Fibroblast of mammary gland (primary cell): ENCODE measurements at regions not wholly inside any gene's neighbourhood (a gene's known extent, or its start where the extent isn't known, plus 50 kb on each side); places are given as distances from the start of the nearest gene placed in this dataset.

ENCODE experiments used
- DNase-seq: peaks from one replicate; pipeline ENCODE4 v3.0.0-alpha.2; 2010; ENCODE audit warnings: low read depth
- H3K4me3 ChIP-seq: 2 replicates; pipeline ENCODE4 v1.5.1; 2011; ENCODE audit warnings: low read depth, mild to moderate bottlenecking, low read length, moderate library complexity; ENCODE audit not compliant: control insufficient read depth
- CTCF ChIP-seq: conservative IDR thresholded peaks from 2 replicates; pipeline ENCODE4 v1.5.1; 2011; ENCODE audit warnings: low read depth, low read length, inconsistent platforms; ENCODE audit not compliant: control insufficient read depth, insufficient read depth

GRCh38 chr20:56981301-56981700 lies 285.1 kb downstream of the BMP7 start:
- no peak overlapping the region for H3K4me3 ChIP-seq
- no peak for DNase-seq
- TF ChIP-seq CTCF, result no peak

- no peak for DNase-seq
- TF ChIP-seq CTCF, result no peak
- H3K4me3 ChIP-seq, result no peak overlapping the region
These were observed 282.6 kb downstream of the BMP7 start for GRCh38 chr20:56983813-56984212.

- H3K4me3 ChIP-seq, result no peak overlapping the region
- no peak for TF ChIP-seq CTCF
- peak; percentile 7 for DNase-seq
These were observed 281.3 kb downstream of the BMP7 start for GRCh38 chr20:56985066-56985685.

GRCh38 chr20:56986476-56986875 lies 280.0 kb downstream of the BMP7 start:
- DNase-seq, result no peak
- no peak for TF ChIP-seq CTCF
- H3K4me3 ChIP-seq, result no peak overlapping the region

- peak; percentile 12 for DNase-seq
- no peak overlapping the region for H3K4me3 ChIP-seq
- TF ChIP-seq CTCF, result no peak
These were observed 279.3 kb downstream of the BMP7 start for GRCh38 chr20:56986931-56987720.

- DNase-seq, result no peak
- no peak overlapping the region for H3K4me3 ChIP-seq
- TF ChIP-seq CTCF, result no peak
These were observed 278.5 kb downstream of the BMP7 start for GRCh38 chr20:56987986-56988385.
